ENCODE measurements at regions not wholly inside any gene's neighbourhood (a gene's known extent, or its start where the extent isn't known, plus 50 kb on each side); places are given as distances from the start of the nearest gene placed in this dataset.
"Not testable (repeated sequence)": the region's sequence is repeated elsewhere in the genome, so short reads cannot be mapped to it uniquely, and the experiment has no call there.

DNA sequence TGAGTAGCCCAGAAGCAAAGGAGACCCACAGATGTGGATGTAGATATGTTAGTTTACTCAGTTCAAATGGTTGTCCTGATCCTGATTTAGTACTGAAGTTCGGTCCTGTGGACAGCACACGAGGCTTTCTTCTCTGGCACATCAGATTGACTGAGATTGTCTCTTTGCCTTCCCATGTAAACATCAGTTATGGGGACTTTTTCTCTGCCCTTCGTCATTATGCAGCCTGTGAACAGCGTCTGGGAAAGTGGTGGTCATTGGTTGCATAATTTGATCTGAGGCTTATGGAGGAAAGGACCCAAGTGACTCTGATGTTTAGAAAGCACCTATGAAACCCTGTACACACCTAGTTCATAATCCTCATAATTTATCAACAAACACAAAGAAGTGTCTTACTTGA, 264.5 kb upstream of the SGCG start:
- TF ChIP-seq, protein P1, sequence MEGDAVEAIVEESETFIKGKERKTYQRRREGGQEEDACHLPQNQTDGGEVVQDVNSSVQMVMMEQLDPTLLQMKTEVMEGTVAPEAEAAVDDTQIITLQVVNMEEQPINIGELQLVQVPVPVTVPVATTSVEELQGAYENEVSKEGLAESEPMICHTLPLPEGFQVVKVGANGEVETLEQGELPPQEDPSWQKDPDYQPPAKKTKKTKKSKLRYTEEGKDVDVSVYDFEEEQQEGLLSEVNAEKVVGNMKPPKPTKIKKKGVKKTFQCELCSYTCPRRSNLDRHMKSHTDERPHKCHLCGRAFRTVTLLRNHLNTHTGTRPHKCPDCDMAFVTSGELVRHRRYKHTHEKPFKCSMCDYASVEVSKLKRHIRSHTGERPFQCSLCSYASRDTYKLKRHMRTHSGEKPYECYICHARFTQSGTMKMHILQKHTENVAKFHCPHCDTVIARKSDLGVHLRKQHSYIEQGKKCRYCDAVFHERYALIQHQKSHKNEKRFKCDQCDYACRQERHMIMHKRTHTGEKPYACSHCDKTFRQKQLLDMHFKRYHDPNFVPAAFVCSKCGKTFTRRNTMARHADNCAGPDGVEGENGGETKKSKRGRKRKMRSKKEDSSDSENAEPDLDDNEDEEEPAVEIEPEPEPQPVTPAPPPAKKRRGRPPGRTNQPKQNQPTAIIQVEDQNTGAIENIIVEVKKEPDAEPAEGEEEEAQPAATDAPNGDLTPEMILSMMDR (IDR thresholded peaks at IDR 0.05), result not testable (repeated sequence)
- not testable (repeated sequence) for TF ChIP-seq ZFX (IDR thresholded peaks at IDR 0.05; ENCODE audit: borderline replicate concordance)

Measured in 22Rv1 (cell line).